Sciatic nerve (tissue), 2 donors: ENCODE measurements at regions not wholly inside any gene's neighbourhood (a gene's known extent, or its start where the extent isn't known, plus 50 kb on each side); places are given as distances from the start of the nearest gene placed in this dataset.
"Not testable (repeated sequence)": the region's sequence is repeated elsewhere in the genome, so short reads cannot be mapped to it uniquely, and the experiment has no call there.

ENCODE experiments used
- ATAC-seq: fragments of 200-7000 bp; cut with Tn5 transposase; one replicate; pipeline ENCODE4 v1.9.1; 2020; ENCODE audit warnings: mild to moderate bottlenecking, moderate library complexity
- DNase-seq: peaks from one replicate; pipeline ENCODE4 v3.0.0-alpha.2; 2020; ENCODE audit warnings: low spot score
- intact Hi-C: fragments of 100-400 bp; cut with DNase I; formaldehyde crosslinking; loops from one replicate; pipeline ENCODE4 v1.14.2; 2022
- donor health status: DM: no; HTN: no; CAD: no.
- donor health status: DM: no; HTN: no; CAD: no.

DNA sequence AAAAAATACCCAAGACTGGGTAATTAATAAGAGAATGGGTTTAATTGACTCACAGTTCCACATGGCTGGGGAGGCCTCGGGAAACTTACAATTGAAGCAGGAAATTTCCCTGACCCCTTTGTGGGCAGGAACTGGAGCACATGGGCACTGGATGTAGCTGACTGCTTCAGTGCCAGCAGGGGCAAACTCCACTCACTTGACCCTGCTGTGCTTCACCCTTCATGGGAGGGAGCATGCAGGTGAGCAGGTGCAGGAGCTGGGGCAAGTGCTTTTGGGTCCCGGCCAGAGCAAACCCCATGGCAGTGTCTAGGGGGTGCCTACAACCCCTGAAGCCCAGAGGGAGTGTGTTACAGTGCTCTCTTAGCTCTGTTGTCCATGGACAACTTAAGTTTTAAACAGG, 132.6 kb downstream of the AKR1D1 start:
- ATAC-seq, result no peak
- no peak for DNase-seq
- intact Hi-C loops, result no loop called here

- ATAC-seq (no peak), DNase-seq (no peak)
- intact Hi-C loops, result no loop called here
Observed at GRCh38 chr7:138212314-138212713, 136.1 kb downstream of the AKR1D1 start.

DNA sequence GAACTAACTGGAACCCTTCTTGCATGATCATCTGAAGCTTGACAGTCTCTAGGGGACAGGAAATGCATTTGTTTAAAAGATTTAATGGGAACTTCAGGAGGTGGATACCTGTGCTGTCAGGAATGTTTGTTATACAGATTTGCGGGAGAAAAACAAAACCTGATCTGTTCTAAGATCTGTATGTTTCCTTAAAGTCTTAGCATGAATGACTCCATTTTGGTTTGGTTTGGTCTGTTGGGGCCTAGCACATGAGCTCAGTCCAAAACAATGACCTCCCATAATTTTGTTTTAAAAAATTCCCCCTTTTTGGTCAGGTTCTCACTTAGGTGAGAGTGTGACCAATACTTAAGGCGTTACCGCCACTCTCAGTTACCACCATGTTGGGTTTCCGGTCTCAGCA, 138.7 kb downstream of the AKR1D1 start:
- intact Hi-C loops, result no loop called here
- ATAC-seq (no peak), DNase-seq (no peak)

DNA sequence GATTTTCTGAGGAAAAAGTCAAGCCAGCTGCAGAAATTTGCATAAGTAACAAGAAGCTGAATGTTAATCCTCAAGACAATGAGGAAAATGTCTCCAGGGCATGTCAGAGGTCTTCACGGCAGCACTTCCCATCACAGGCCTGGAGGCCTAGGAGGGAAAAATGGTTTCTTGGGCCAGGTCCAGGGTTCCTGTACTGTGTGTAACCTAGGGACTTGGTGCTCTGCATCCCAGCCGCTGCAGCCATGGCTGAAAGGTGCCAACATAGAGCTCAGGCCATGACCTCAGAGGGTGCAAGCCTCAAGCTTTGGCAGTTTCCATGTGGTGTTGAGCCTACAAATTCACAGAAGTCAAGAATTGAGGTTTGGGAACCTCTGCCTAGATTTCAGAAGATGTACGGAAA, 144.1 kb downstream of the AKR1D1 start:
- DNase-seq, ATAC-seq, intact Hi-C loops: not testable (repeated sequence)

DNA sequence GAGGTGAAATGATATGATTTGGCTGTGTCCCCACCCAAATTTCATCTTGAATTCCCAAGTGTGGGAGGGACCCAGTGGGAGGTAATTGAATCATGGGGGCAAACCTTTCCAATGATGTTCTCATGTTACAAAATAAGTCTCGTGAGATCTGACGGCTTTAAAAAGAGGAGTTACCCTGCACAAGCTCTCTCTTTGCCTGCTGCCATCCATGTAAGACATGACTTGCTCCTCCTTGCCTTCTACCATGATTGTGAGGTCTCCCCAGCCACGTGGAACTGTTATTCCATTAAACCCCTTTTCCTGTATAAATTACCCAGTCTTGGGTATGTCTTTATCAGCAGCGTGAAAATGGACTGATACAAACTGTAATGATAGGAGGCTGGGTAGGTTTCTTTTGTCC, 145.1 kb downstream of the AKR1D1 start:
- DNase-seq, ATAC-seq, intact Hi-C loops: not testable (repeated sequence)

DNA sequence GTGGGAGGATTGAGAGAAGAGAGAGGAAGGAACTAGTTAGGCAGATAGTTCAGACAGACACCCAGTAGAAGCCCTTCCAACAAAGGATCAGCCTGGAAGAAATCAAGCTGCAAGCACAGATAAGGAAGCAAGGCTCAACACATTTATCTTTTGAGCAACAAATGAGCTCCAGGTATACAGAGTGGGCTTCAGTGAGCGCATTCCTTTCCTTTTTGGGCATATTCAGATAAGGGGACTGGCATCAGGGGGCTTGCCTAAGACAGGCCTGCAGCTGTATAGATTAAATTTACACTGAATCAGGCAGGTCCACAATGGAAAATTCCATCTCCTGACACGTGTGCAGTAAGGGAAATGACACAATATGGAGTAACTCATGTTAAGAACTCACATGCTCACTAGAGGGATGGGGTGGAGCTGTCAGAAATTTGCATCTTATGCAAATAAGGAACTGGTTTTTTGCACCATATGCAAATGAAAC, 147.2 kb downstream of the AKR1D1 start:
- DNase-seq (no peak), ATAC-seq (no peak)
- intact Hi-C loops, result no loop called here

GRCh38 chr7:138226001-138226476, 149.8 kb downstream of the AKR1D1 start:
- ATAC-seq (peak; percentile 41), DNase-seq (no peak)
- intact Hi-C loops, result no loop called here

DNA sequence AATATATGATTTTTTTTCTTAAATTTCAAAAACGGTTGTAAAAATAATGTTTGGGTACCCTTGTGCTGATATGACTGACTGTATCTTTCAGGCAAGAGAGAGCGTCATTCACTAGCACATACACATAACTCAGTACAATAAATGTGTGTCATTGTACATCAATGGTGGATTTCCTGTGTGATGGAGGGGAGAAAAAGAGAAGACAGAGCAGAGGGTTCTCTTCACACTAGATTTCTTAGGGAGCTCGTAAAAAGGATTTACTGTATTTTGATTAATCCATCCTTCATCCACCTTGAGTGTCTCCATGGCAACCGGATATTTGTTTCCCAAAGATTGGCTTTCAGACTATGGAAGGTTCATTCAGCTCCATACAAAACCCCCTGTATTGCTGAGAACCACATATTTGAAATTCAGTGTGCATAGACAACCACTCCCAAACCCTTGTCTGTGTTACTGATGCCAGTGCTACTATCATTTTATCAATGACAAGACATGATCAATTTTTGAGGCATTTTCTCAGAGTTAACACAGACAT, 150.6 kb downstream of the AKR1D1 start:
- intact Hi-C loops, result no loop called here
- ATAC-seq, result no peak
- DNase-seq, result no peak

- ATAC-seq (no peak), DNase-seq (no peak)
- intact Hi-C loops, result no loop called here
Observed at GRCh38 chr7:138228119-138228518, 151.9 kb downstream of the AKR1D1 start.

GRCh38 chr7:138228769-138229168, 152.5 kb downstream of the AKR1D1 start:
- intact Hi-C loops, result no loop called here
- DNase-seq (no peak), ATAC-seq (no peak)

DNA sequence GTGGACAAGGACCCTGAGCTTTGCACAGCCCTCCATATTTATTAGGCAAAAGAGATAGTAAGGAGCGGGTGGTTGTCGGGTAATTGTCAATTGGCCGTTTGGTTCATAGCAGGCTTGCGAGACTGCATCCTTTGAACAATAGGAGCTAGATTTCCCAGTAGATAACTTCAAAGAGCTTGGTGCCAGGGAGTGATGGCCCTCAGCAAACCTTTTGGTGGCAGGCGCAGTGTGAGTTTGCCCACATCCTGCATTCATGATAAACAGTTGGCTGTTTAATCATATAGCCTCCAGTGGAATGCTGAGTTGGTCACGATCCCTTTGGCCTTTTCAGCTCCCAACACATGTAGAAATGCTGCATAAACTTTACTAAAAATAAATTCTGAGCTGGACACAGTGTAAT, 156.9 kb downstream of the AKR1D1 start:
- ATAC-seq (no peak), DNase-seq (no peak)
- intact Hi-C loops, result no loop called here

DNA sequence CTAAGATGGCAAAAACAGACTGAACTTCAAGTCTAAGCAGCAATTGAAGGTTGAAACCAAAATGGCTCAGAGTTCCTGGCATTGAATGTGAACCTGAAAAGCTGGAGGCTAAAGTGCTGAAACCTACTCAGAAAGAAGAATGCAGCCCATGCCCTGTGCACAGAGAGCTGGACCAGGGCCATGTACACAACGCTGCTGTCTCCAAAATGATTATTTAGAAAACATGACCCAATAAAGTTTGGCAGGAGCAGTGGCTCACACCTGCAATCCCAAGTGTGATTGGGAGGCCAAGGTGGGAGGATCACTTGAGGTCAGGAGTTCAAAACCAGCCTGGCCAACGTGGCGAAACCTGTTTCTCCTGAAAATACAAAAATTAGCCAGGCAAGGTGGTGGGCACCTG, 158.9 kb downstream of the AKR1D1 start:
- intact Hi-C loops, result no loop called here
- ATAC-seq (no peak), DNase-seq (no peak)

GRCh38 chr7:138237995-138238394, 161.7 kb downstream of the AKR1D1 start:
- no peak for ATAC-seq
- DNase-seq, result no peak
- intact Hi-C loops, result no loop called here

GRCh38 chr7:138238734-138239659, 162.7 kb downstream of the AKR1D1 start:
- ATAC-seq (no peak), DNase-seq (no peak)
- intact Hi-C loops, result no loop called here

DNA sequence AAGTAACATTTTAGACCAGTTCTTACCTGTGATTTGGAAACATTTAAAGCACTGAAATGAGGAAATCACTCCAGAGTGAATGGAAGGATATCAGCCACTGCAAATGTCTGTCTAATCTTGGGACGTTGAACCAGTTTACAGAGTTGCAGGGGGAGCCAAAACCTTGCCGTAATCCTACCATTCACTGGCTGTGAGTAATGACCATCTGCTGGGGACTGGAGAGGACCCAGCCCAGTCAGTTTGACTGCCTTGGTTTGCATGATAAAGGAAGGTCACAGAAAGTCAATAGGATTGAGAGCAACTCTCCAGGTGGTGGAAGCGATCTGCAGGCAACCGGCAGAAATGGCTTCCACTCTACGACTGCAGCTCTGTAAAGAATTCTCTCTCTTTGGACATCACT, 167.2 kb downstream of the AKR1D1 start:
- intact Hi-C loops, result no loop called here
- ATAC-seq (no peak), DNase-seq (no peak)

DNA sequence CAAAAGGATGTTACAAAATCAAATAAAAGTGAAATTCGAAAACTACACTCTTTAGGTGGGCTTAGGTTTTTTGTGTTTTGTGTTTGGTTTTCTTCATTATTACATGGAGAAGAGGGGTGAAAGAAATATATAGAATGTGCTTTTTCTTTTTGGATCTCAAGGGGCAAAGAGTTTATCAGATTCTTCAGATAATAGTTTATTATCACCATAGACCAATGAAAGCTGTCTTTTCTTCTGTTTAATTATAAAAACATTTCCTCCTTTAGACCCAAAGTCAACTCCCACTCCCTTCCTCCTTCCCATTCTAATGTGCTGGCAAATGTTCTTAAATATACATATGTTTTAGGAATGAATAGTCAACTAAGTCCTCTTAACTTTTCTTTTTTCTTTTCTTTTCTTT, 167.6 kb downstream of the AKR1D1 start:
- no peak for DNase-seq
- intact Hi-C loops, result no loop called here

DNA sequence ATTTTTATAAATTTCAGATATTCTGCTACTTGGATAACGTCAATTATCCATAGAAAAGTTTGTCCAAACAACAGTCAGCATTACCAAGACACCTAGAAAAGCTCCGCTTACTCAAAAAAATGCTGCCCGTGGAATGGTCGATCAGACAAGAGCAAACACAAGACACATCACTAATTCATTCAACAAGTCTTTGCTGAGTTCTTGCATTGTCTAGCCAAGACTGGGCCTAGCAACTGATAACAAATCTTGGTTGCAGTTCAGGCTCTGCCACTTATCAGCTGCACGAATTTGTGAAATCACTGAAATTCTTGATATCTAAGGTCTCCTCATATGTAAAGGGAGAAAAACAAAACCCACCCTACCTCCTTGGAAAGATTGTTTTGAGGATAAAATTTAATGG, 168.3 kb downstream of the AKR1D1 start:
- DNase-seq (no peak), ATAC-seq (no peak)
- intact Hi-C loops, result no loop called here

More for the DNA sequence above, 167.6 kb downstream of the AKR1D1 start:
- ATAC-seq, result no peak

DNA sequence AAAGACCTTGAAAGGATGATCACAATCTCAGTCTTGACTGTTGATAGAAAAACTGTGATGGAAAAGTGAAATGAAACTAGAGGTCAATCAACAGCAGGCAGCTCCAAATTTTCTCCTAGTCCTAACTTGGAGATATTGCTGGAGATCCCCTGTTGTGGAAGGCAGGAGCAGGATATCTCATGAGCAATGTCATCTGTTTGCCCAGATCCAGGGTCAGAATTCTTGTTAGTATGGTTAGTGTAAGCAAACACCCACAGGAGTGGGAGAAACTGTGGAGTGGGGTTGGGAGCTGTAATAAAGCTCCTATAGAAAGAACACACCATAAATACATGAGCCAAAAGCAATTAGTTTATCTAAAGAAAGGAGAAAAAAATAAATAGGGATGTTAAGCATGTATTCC, 169.0 kb downstream of the AKR1D1 start:
- DNase-seq (no peak), ATAC-seq (no peak)
- intact Hi-C loops, result no loop called here

DNA sequence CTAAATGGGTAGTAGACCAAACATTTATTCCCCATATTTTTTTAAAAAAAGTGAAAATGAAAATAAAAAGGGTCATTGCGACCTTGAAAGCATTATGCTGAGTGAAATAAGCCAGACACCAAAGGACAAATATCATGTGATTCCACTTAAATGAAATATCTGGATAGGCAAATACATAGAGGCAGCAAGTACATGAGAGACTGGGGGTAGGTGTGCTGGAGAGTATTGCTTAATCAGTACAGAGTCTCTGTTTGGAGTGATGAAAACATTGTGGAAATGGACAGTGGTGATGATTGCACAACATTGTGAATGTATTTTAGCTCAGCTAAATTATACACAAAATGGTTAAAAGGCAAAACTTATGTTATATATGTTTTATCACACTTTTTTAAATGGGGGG, 169.4 kb downstream of the AKR1D1 start:
- intact Hi-C loops, result no loop called here
- DNase-seq, result no peak
- ATAC-seq, result peak; percentile 26

GRCh38 chr7:138246428-138246827, 170.2 kb downstream of the AKR1D1 start:
- DNase-seq (no peak), ATAC-seq (no peak)
- intact Hi-C loops, result no loop called here
